ENCODE measurements at regions not wholly inside any gene's neighbourhood (a gene's known extent, or its start where the extent isn't known, plus 50 kb on each side); places are given as distances from the start of the nearest gene placed in this dataset.

GRCh38 chr1:69073176-69073575 lies 494.5 kb upstream of the LRRC7 start:
- TF ChIP-seq EP300 (IDR thresholded peaks at IDR 0.05) (no peak), CTCF (IDR thresholded peaks at IDR 0.05) (no peak), POLR2A (IDR thresholded peaks at IDR 0.05) (no peak), POLR2AphosphoS5 (IDR thresholded peaks at IDR 0.05) (no peak)

All from gastroesophageal sphincter (tissue), 3 donors.